HG02885 (cell line): ENCODE measurements at regions not wholly inside any gene's neighbourhood (a gene's known extent, or its start where the extent isn't known, plus 50 kb on each side); places are given as distances from the start of the nearest gene placed in this dataset.
"Not testable (repeated sequence)": the region's sequence is repeated elsewhere in the genome, so short reads cannot be mapped to it uniquely, and the experiment has no call there.

Experiments used
- ATAC-seq: cut with Tn5 transposase; IDR thresholded peaks from one replicate; pipeline ENCODE4 v1.9.1; 2021; ENCODE audit warnings: mild to moderate bottlenecking; ENCODE audit not compliant: unreplicated experiment, poor library complexity

GRCh38 chr1:217052626-217053025, 329.4 kb upstream of the ESRRG start:
- no peak for ATAC-seq

- no peak for ATAC-seq
Measured at GRCh38 chr1:217052196-217052595, 329.0 kb upstream of the ESRRG start.

GRCh38 chr1:217049721-217050120, 326.5 kb upstream of the ESRRG start:
- no peak for ATAC-seq

- ATAC-seq = no peak
Measured at GRCh38 chr1:217049081-217049480, 325.9 kb upstream of the ESRRG start.

GRCh38 chr1:217048104-217048707, 325.0 kb upstream of the ESRRG start:
- ATAC-seq = peak; percentile 69

GRCh38 chr1:217040711-217041455, 317.7 kb upstream of the ESRRG start:
- no peak for ATAC-seq

- ATAC-seq = no peak
Measured at GRCh38 chr1:217039926-217040325, 316.7 kb upstream of the ESRRG start.

GRCh38 chr1:217039139-217039538, 315.9 kb upstream of the ESRRG start:
- not testable (repeated sequence) for ATAC-seq

GRCh38 chr1:217036757-217037156, 313.5 kb upstream of the ESRRG start:
- ATAC-seq = no peak

- no peak for ATAC-seq
Measured at GRCh38 chr1:217032715-217033367, 309.6 kb upstream of the ESRRG start.

- no peak for ATAC-seq
Measured at GRCh38 chr1:217029281-217030157, 306.3 kb upstream of the ESRRG start.

- ATAC-seq = peak; percentile 99
Measured at GRCh38 chr1:217027403-217028080, 304.3 kb upstream of the ESRRG start.

- ATAC-seq = no peak
Measured at GRCh38 chr1:217026531-217026930, 303.3 kb upstream of the ESRRG start.

- no peak for ATAC-seq
Measured at GRCh38 chr1:217025381-217025780, 302.2 kb upstream of the ESRRG start.

- ATAC-seq = no peak
Measured at GRCh38 chr1:217024911-217025310, 301.7 kb upstream of the ESRRG start.

- no peak for ATAC-seq
Measured at GRCh38 chr1:217021956-217022355, 298.7 kb upstream of the ESRRG start.

GRCh38 chr1:217021400-217021799, 298.2 kb upstream of the ESRRG start:
- no peak for ATAC-seq

GRCh38 chr1:217019475-217019874, 296.2 kb upstream of the ESRRG start:
- ATAC-seq = no peak

- no peak for ATAC-seq
Measured at GRCh38 chr1:217018648-217019047, 295.4 kb upstream of the ESRRG start.

- no peak for ATAC-seq
Measured at GRCh38 chr1:217017165-217017564, 293.9 kb upstream of the ESRRG start.
